ENCODE measurements at regions not wholly inside any gene's neighbourhood (a gene's known extent, or its start where the extent isn't known, plus 50 kb on each side); places are given as distances from the start of the nearest gene placed in this dataset.

DNA sequence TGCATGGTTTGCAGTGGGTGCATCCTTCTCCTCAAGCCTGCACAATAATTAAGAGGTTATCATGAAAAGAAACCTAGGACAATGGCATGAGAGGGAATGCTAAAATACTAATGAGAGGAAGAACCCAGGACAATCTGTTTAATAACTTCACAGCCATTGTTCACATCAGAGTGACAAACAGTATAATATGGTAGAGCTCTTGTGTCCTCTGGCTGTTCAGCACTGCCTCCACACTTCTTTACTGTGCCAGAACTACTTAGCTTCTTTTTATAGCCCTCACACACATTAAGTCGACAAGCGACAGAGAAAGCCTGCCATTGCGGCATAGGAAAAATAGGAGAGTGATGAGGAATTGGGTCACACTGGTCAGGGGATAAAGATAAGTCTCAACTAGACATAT lies 65.0 kb upstream of the MEIS2 start:
- no peak overlapping the region for H3K4me3 Mint-ChIP-seq
- no peaks in the 10 kb centered on the region for H3K36me3 Mint-ChIP-seq (ENCODE audit: low read depth)
- H3K27ac Mint-ChIP-seq, result no peak overlapping the region
- no peaks in the 10 kb centered on the region for H3K4me1 Mint-ChIP-seq
- no peaks in the 10 kb centered on the region for H3K27me3 Mint-ChIP-seq
- intact Hi-C loops (cut with micrococcal nuclease), result no loop called here
- no peak for DNase-seq
- H3K9me3 Mint-ChIP-seq, result no peaks in the 10 kb centered on the region

DNA sequence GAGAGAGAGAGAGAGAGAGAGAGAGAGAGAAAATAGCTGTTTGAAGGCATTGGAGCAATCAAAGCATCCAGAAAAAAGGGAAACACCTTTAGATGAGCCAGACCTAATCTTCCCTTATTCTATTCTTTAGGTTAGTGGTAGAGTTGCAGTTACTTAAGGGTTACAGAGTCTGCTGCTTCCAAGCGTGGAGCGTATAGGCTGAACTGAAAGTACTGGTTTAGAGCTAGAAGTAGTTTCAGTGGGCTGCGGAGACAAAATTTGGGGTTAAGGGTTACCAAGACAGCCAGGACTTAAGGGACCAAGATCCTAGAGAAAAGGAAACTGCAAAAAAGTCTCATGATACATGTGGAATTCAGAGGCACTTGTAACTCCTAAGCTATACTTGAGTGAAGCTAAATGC lies 66.1 kb upstream of the MEIS2 start:
- H3K4me3 Mint-ChIP-seq, result no peak overlapping the region
- H3K27me3 Mint-ChIP-seq, result no peaks in the 10 kb centered on the region
- no peak overlapping the region for H3K27ac Mint-ChIP-seq
- no peaks in the 10 kb centered on the region for H3K4me1 Mint-ChIP-seq
- intact Hi-C loops (cut with micrococcal nuclease), result no loop called here
- H3K36me3 Mint-ChIP-seq (ENCODE audit: low read depth), result no peaks in the 10 kb centered on the region
- no peaks in the 10 kb centered on the region for H3K9me3 Mint-ChIP-seq
- DNase-seq, result no peak

DNA sequence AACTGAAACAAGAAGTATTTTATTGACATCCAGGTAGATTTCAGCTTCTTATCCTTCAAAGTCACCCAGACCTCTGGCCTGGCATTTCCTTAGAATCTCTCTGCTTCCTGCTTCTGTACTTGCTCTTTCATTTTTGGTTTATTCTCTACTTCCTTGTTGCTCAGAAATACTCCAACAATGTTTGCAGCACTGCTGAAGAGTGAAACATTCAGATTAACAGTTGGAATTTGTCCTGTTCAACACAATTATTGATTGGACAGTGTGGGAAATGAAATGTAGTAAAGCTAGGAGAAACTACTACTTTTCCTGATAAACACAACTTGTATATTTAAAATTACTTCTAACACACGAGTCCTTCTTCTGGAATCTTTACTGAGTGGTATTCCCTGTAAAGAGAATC lies 81.0 kb upstream of the MEIS2 start:
- no peaks in the 10 kb centered on the region for H3K36me3 Mint-ChIP-seq (ENCODE audit: low read depth)
- H3K27me3 Mint-ChIP-seq, result no peaks in the 10 kb centered on the region
- no peak overlapping the region for H3K27ac Mint-ChIP-seq
- intact Hi-C loops (cut with micrococcal nuclease), result no loop called here
- no peaks in the 10 kb centered on the region for H3K4me1 Mint-ChIP-seq
- no peak for DNase-seq
- peaks cover 8% of the 10 kb centered on the region for H3K9me3 Mint-ChIP-seq
- no peak overlapping the region for H3K4me3 Mint-ChIP-seq

DNA sequence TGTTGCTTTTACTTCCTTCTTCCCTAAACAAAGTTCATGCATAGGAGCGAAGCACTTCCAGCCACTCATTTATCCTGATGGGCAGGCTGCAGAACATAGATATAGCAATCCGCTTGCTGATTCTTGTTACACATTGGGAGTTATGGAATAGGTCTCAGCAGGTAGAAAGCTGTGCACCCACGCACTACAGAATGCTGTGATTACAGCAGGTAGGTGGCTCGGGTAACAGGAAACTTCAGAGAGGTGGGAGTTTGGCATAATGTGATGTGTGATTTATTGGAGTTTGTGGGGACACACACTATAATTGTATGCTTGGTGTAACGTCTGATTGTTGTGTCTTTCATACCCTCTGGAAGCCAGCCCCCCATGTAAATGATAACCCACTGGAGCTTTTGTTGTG lies 99.2 kb upstream of the MEIS2 start:
- DNase-seq, result no peak
- H3K27me3 Mint-ChIP-seq, result no peaks in the 10 kb centered on the region
- no peaks in the 10 kb centered on the region for H3K9me3 Mint-ChIP-seq
- intact Hi-C loops (cut with micrococcal nuclease), result no loop called here
- no peak overlapping the region for H3K27ac Mint-ChIP-seq
- no peak overlapping the region for H3K4me3 Mint-ChIP-seq
- H3K4me1 Mint-ChIP-seq, result no peaks in the 10 kb centered on the region
- H3K36me3 Mint-ChIP-seq (ENCODE audit: low read depth), result no peaks in the 10 kb centered on the region

DNA sequence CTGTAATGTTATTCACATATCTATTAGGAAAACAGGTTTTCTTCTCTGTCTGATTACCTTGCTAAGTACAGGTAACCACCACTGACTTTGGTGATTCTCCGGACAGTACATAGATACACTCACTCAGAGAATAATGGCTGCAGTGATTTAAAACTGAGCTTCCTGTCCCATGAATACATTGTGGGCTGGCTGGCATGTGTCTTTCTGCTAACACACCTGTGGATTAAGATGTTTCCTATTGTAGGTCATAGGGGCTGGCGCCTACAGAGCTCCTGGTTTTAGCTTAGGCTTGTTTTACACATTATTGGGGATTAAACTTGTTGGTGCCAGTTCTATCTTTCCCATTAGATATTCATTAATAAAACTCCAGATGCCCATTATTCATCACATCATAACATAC lies 102.7 kb upstream of the MEIS2 start:
- H3K9me3 Mint-ChIP-seq, result no peaks in the 10 kb centered on the region
- H3K36me3 Mint-ChIP-seq (ENCODE audit: low read depth), result no peaks in the 10 kb centered on the region
- DNase-seq, result no peak
- intact Hi-C loops (cut with micrococcal nuclease), result no loop called here
- H3K4me1 Mint-ChIP-seq, result no peaks in the 10 kb centered on the region
- H3K27ac Mint-ChIP-seq, result no peak overlapping the region
- no peak overlapping the region for H3K4me3 Mint-ChIP-seq
- no peaks in the 10 kb centered on the region for H3K27me3 Mint-ChIP-seq

DNA sequence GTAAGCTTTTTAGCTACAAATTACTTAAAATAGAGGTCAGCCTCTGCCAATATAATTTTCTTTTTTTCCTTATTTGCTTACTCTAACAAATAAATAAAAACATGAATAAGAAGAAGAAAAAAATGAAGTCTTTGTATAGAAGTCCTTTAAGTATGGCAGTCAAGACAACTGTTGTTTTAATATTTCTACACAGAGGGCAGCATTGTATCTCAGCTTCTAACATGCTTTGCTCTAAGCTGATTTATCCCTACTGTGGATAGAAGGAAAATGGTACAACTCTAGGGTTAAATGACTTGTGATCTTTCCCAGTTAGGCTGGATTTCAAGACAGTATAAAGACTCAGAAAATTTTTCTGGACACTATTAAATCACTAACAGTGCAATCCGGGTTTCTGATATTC lies 104.3 kb upstream of the MEIS2 start:
- no peaks in the 10 kb centered on the region for H3K36me3 Mint-ChIP-seq (ENCODE audit: low read depth)
- no peak overlapping the region for H3K27ac Mint-ChIP-seq
- no peak overlapping the region for H3K4me3 Mint-ChIP-seq
- no peaks in the 10 kb centered on the region for H3K27me3 Mint-ChIP-seq
- intact Hi-C loops (cut with micrococcal nuclease), result no loop called here
- H3K4me1 Mint-ChIP-seq, result no peaks in the 10 kb centered on the region
- H3K9me3 Mint-ChIP-seq, result no peaks in the 10 kb centered on the region
- no peak for DNase-seq

DNA sequence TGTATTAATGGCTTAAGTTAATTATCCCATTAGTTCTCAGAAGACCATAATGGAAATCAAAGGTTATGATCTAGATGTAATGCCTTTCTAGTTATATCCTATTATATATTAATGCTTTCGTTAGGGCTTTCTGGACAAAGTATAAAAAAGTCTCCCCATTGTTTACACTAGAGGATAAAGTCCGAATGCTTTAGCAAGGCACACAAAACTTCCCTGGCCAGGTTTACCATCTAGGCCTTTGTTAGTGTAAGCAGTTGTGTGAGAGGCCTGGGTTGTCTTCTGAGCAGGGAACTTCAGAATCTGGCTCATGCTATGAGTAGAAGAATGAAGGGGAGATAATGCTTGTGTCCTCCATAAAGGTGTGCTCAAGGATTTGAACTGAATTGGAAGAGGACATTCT lies 106.3 kb upstream of the MEIS2 start:
- H3K9me3 Mint-ChIP-seq, result no peaks in the 10 kb centered on the region
- intact Hi-C loops (cut with micrococcal nuclease), result no loop called here
- H3K4me3 Mint-ChIP-seq, result no peak overlapping the region
- H3K27ac Mint-ChIP-seq, result no peak overlapping the region
- H3K4me1 Mint-ChIP-seq, result no peaks in the 10 kb centered on the region
- no peaks in the 10 kb centered on the region for H3K36me3 Mint-ChIP-seq (ENCODE audit: low read depth)
- DNase-seq, result no peak
- no peaks in the 10 kb centered on the region for H3K27me3 Mint-ChIP-seq

DNA sequence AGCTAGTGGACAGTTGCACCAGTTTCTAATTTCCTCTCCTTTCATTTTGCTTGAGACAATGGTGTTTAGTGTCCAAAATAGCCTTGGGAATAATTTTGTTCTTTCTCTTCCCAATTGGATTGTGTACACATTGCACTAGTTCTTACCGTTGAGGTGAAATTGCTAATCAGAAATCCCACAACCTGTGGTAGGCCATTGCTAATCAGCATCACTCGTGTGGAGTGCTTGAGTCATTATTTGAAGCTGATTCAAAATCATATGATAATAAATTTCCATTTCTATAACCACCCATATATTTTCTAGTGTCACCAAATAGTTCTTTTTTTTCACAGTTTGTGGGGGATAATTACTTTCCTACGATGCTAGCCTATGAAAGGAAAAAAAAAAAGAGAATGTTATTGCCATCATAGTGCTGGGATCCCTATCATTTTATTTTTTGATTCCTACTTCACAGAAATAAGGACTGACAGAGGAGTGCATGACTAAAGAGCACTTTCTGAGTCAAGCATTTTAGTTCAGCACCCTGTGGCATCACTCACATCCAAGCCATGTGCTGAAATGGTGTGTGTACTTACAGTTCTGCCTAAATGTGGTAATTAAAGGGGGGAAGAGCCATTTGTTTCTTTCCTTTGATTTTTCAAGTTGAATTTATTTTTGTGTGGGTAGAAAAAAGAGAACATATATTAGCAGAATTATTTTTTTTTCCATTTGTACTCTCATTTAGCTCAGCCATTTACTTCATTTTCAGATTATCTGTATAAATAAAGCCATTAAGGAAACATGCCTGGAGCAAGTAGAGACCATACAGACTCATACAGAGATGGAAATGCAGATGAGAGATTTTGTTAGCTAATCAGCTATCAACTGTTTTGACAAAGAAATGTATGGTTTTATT lies 108.0 kb upstream of the MEIS2 start:
- intact Hi-C loops (cut with micrococcal nuclease), result no loop called here
- Mint-ChIP-seq H3K36me3 (ENCODE audit: low read depth) (no peaks in the 10 kb centered on the region), H3K27me3 (no peaks in the 10 kb centered on the region), H3K4me3 (no peak overlapping the region), H3K4me1 (no peaks in the 10 kb centered on the region), H3K27ac (no peak overlapping the region), H3K9me3 (no peaks in the 10 kb centered on the region)
- no peak for DNase-seq

DNA sequence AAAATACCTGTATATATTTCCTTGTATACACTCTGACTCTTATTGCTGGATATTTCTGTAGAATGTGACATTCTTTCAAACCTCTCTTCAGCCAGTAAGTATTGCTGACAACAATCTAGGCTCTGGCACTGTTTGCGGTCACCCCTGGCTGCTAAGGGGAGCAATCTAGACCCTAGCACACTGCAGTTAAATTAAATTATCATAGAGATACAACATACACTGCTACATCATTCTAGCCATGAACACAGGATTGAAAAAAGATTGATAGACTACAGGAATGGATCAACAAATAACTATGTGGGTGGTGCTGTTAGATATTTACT lies 108.7 kb upstream of the MEIS2 start:
- Mint-ChIP-seq H3K4me3 (no peak overlapping the region), H3K4me1 (no peaks in the 10 kb centered on the region), H3K27ac (no peak overlapping the region), H3K27me3 (no peaks in the 10 kb centered on the region), H3K36me3 (ENCODE audit: low read depth) (no peaks in the 10 kb centered on the region), H3K9me3 (no peaks in the 10 kb centered on the region)
- DNase-seq, result no peak
- intact Hi-C loops (cut with micrococcal nuclease), result no loop called here

DNA sequence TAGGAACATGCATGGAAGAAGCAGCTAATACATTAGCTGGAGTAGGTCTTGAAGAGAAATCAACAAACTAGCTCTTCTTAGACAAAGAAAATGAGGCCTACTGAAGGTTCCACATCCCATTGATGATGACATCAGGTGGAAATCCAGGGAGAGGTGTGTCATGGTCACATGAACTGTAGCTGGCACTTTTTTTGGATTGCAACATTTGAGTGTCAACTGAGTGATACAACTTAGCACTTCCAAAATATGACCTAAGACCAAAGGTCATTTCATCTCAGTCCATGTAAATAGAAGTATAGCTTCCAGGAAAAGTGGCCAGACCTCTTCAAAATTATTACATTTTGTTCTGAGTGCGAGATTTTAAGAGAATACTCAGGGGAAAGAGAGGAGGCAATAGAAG lies 117.2 kb upstream of the MEIS2 start:
- Mint-ChIP-seq H3K4me3 (no peak overlapping the region), H3K36me3 (ENCODE audit: low read depth) (no peaks in the 10 kb centered on the region), H3K4me1 (no peaks in the 10 kb centered on the region), H3K27me3 (no peaks in the 10 kb centered on the region), H3K27ac (no peak overlapping the region), H3K9me3 (no peaks in the 10 kb centered on the region)
- no peak for DNase-seq
- intact Hi-C loops (cut with micrococcal nuclease), result no loop called here

DNA sequence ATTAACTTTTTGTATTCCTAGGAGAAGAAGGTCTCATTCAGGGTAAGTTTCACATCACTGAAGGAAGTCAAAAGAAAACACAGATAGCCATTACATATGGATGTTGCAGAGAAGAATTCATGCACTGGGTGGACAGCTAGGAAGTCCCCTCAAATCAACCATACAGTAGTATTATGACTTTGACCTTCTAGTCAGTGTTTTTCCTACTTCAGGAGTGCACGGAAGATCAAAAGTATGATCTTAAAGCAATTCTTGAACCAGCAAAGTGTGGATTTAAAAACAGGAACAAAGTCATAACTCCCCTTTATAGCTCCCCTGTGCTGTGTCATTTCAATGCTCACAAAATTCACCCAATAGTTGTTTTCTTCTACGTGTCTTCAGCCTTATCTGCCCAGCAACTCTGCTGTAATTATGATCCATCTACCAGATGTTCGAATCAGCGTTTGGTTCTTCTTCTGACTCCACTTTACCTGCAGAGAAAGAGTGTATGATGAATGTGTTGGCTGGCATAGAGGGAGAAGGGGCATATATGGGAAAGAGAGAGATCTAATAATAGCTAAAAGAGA lies 118.1 kb upstream of the MEIS2 start:
- intact Hi-C loops (cut with micrococcal nuclease), result no loop called here
- no peaks in the 10 kb centered on the region for H3K27me3 Mint-ChIP-seq
- DNase-seq, result no peak
- no peaks in the 10 kb centered on the region for H3K36me3 Mint-ChIP-seq (ENCODE audit: low read depth)
- no peaks in the 10 kb centered on the region for H3K9me3 Mint-ChIP-seq
- no peak overlapping the region for H3K4me3 Mint-ChIP-seq
- no peaks in the 10 kb centered on the region for H3K4me1 Mint-ChIP-seq
- H3K27ac Mint-ChIP-seq, result no peak overlapping the region

DNA sequence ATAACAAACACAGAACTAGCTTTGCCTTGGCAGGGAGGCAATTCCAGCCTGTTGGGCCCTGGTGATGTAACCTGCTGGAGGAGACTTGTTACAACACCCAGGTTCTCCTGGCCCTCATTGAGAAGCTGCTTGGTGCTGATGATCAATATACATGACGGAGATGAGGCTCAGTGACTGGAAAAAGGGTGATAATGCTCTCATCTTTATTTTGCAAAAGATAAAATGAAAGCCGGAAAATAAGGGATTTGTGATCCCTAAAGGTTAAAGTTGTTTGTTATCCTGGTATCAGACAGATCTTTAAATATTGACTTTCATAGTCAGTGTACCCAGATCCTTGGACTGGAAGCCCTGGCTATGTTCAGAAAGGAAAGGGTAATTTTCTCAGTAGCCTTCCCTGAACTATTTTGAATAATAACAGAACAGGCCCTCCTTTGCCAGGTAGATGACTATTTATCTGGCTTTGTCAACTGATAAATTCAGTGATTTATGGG lies 118.9 kb upstream of the MEIS2 start:
- H3K9me3 Mint-ChIP-seq, result no peaks in the 10 kb centered on the region
- no peak for DNase-seq
- H3K27me3 Mint-ChIP-seq, result no peaks in the 10 kb centered on the region
- H3K4me1 Mint-ChIP-seq, result no peaks in the 10 kb centered on the region
- no peak overlapping the region for H3K27ac Mint-ChIP-seq
- no peaks in the 10 kb centered on the region for H3K36me3 Mint-ChIP-seq (ENCODE audit: low read depth)
- H3K4me3 Mint-ChIP-seq, result no peak overlapping the region
- intact Hi-C loops (cut with micrococcal nuclease), result no loop called here

DNA sequence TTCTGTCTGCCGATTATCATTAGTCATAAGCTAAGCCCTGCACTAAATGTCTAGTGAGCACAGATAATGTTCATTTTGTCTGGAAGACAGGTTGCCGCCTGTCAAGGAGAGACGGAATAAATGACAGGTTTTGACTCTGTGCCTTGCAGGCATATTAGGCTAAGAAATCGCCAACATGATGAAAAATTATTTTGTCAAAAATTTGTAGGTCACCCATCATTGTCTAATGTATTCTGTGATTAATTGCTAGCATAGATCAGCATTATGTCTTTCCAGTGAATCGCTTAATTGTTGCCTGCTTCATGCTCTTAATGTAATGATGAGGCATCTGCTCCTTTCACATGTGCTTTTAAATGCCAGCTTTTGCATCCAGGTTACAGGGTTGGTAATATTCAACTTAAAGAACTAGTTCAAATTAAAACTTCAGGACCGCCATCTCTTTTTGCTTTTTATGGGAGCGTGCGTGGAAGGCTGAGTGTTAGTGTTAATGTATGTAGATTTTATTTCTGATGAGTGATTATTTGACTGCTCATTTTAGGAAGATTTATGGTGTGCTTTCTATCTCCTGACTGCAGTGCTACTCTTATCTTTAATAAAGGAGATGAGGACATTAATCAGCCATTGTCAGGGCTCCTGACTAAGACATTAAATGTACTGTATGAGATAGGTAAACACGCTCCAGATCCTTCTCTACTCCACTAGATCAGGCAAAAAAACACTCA lies 120.8 kb upstream of the MEIS2 start:
- no peaks in the 10 kb centered on the region for H3K27me3 Mint-ChIP-seq
- intact Hi-C loops (cut with micrococcal nuclease), result no loop called here
- H3K36me3 Mint-ChIP-seq (ENCODE audit: low read depth), result no peaks in the 10 kb centered on the region
- no peaks in the 10 kb centered on the region for H3K9me3 Mint-ChIP-seq
- no peak overlapping the region for H3K4me3 Mint-ChIP-seq
- H3K4me1 Mint-ChIP-seq, result no peaks in the 10 kb centered on the region
- DNase-seq, result no peak
- H3K27ac Mint-ChIP-seq, result no peak overlapping the region

DNA sequence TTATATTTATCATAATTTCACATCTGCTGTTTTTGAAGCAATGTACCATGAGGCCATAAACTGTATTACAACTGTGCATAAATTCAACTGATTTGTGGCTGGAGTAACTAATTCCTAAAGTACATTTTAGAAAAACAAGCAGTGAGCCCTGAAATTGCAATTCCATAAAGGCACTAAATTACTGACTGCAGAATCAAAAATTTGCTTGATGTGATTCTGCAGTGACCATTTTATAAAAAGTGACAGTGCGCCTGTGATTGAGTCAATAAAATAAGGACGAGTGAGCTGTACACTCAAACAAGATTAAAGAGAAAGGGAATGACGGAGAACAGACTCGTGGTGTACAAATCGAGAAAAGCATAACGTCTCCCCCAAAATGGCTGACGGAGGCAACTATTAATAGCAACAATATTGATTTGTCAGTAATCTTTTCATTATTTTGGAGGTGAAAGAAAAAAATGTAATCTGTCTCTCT lies 121.4 kb upstream of the MEIS2 start:
- no peak overlapping the region for H3K27ac Mint-ChIP-seq

More for the DNA sequence above, 121.4 kb upstream of the MEIS2 start:
- Mint-ChIP-seq H3K9me3 (no peaks in the 10 kb centered on the region), H3K4me3 (no peak overlapping the region), H3K27me3 (no peaks in the 10 kb centered on the region), H3K4me1 (no peaks in the 10 kb centered on the region), H3K36me3 (ENCODE audit: low read depth) (no peaks in the 10 kb centered on the region)
- no peak for DNase-seq
- intact Hi-C loops (cut with micrococcal nuclease), result no loop called here

All from activated CD4-positive, alpha-beta T cell treated with anti-CD3 and anti-CD28 coated beads, Interleukin-2, amount 10 ng/mL, durations not matched to agents 24 days and 14 days (primary cell).